H1 (cell line): ENCODE measurements at regions not wholly inside any gene's neighbourhood (a gene's known extent, or its start where the extent isn't known, plus 50 kb on each side); places are given as distances from the start of the nearest gene placed in this dataset.

Experiments used
- CHD1 ChIP-seq: IDR thresholded peaks from 2 replicates; pipeline ENCODE4 v1.6.1; 2012; ENCODE audit warnings: low read depth, low read length, improper control_type of control experiment
- CHD2 ChIP-seq: IDR thresholded peaks from 2 replicates; pipeline ENCODE4 v1.6.1; 2012; ENCODE audit warnings: low read length, improper control_type of control experiment
- JUND ChIP-seq: IDR thresholded peaks from 2 replicates; pipeline ENCODE4 v1.6.1; 2011; ENCODE audit warnings: mild to moderate bottlenecking, improper control_type of control experiment, low read length
- RXRA ChIP-seq: IDR thresholded peaks from 2 replicates; pipeline ENCODE4 v1.6.1; 2011; ENCODE audit warnings: low read depth, mild to moderate bottlenecking, low read length, moderate library complexity; ENCODE audit not compliant: insufficient read depth
- SP2 ChIP-seq: IDR thresholded peaks from 2 replicates; pipeline ENCODE4 v1.6.1; 2012; ENCODE audit warnings: mild to moderate bottlenecking, low read length, inconsistent platforms
- SUZ12 ChIP-seq: fragments of 200-600 bp; sonication (generic); IDR thresholded peaks from 2 replicates; pipeline ENCODE4 v1.6.1; 2012; ENCODE audit warnings: mild to moderate bottlenecking, inconsistent platforms, low read length, moderate library complexity, mixed read lengths
- TBP ChIP-seq: IDR thresholded peaks from 2 replicates; pipeline ENCODE4 v1.6.1; 2011; ENCODE audit warnings: low read depth, low read length, improper control_type of control experiment

DNA sequence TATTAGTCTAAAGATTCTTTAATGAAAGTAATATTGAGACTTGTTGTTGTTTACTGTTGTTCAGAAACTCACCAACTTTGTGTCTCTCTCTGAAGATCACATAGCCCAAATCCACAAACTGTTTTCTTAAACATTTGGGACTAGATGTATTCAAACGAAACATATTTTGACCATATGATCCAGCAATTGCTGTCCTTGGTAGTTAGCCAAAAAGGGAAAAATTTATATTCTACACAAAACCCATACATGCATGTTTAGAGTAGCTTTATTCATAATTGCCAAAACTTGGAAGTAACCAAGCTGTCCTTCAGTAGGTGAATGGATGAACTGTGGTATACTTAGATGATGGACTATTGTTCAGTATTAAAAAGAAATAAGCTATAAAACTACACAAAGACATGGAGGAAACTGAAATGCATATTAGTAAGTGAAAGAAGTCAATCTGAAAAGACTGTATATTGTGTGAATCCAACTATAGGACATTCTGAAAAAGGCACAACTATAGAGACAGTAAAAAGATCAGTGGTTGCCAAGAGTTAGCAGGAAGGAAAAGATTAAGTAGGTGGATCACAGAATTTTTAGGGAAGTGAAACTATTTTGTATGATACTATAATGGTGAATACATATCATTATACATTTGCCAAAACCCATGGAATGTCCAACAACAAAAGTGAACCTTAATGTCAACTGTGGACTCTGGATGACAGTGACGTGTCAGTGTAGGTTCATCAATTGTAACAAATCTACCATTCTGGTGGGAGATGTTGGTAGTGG, 442.9 kb downstream of the INSC start (continued):
- TF ChIP-seq RXRA (no peak), SP2 (no peak), TBP (no peak), CHD1 (no peak), SUZ12 (no peak), JUND (no peak), CHD2 (no peak)
